IgD-negative memory B cell (primary cell): ENCODE measurements at regions not wholly inside any gene's neighbourhood (a gene's known extent, or its start where the extent isn't known, plus 50 kb on each side); places are given as distances from the start of the nearest gene placed in this dataset.
"Not testable (repeated sequence)": the region's sequence is repeated elsewhere in the genome, so short reads cannot be mapped to it uniquely, and the experiment has no call there.

ENCODE experiments used
- H3K27ac Mint-ChIP-seq, 3 donors: one replicate each; pipeline ENCODE4 v1.8.0; 2020 to 2022; ENCODE audit warnings: mild to moderate bottlenecking in 3 of 3, mixed read lengths in 3 of 3, moderate library complexity in 1 of 3
- H3K27me3 Mint-ChIP-seq: one replicate; pipeline ENCODE4 v1.8.0; 2021; ENCODE audit warnings: mixed read lengths
- H3K36me3 Mint-ChIP-seq: one replicate; pipeline ENCODE4 v1.8.0; 2020; ENCODE audit warnings: mild to moderate bottlenecking, mixed read lengths
- H3K4me1 Mint-ChIP-seq, 3 donors: one replicate each; pipeline ENCODE4 v1.8.0; 2020 to 2022; ENCODE audit warnings: mixed read lengths in 3 of 3, mild to moderate bottlenecking in 1 of 3
- H3K4me3 Mint-ChIP-seq, 4 donors: one replicate each; pipeline ENCODE4 v1.8.0; 2020 to 2022; ENCODE audit warnings: mild to moderate bottlenecking in 4 of 4, mixed read lengths in 4 of 4, moderate library complexity in 3 of 4
- H3K9me3 Mint-ChIP-seq, 3 donors: one replicate each; pipeline ENCODE4 v1.8.0; 2020 to 2021; ENCODE audit warnings: mixed read lengths in 3 of 3, mild to moderate bottlenecking in 1 of 3

DNA sequence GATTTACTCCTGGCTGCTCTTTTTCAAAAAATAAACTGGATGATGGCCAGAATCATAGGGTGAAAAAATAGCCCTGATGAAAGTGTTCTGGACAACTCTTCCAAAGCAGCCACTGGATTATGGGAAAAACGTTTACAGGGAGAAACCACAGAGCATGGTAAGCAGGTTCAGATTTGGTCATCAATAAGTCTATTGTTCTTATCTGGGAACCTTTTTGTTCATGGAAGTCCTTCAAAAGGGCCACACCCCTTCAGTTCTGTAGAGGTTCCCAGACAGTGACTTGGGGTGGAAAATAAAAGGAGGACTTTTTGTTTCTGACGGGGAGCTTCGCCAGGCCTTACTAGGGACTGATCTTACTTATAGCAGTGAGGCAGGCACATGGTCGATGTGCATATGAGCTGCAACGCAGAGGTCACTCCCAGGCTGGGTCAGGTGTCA lies 117.4 kb upstream of the SLC38A2 start:
- peaks cover 5% of the 10 kb centered on the region for H3K36me3 Mint-ChIP-seq
- no peak overlapping the region for H3K27ac Mint-ChIP-seq
- peaks cover 0 to 4% (median 2%) of the 10 kb centered on the region in 3 donors for H3K4me1 Mint-ChIP-seq
- no peaks in the 10 kb centered on the region for H3K9me3 Mint-ChIP-seq
- H3K4me3 Mint-ChIP-seq: no peak overlapping the region
- no peaks in the 10 kb centered on the region for H3K27me3 Mint-ChIP-seq

DNA sequence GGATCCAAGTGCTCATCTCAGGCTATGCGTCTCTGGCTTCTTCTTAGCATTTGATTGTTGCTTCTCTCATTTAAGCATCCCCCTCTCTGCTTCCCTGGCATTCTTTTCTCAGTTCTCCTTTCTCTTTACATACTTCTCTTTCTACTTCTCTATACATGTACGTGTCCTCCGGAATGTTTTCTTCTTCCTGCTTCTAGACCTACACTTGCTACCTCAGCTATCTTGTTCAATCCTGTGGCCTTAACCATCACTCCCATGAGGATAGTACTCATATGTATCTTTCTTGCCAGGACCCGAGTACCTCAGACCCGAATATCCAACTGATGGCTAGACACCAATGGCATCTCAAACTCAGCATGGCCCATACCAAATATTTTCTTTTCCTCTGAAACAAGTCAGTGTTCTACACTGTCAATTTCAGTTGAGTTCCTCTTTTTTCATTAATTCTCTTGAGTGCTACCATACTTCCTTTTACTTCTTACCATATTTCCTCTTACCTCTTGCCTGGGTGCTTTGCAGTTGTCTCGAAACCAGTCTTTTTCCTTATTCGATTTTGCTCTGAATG lies 115.1 kb upstream of the SLC38A2 start:
- Mint-ChIP-seq H3K4me1 (peaks cover 0 to 7% (median 2%) of the 10 kb centered on the region in 3 donors), H3K4me3 (no peak overlapping the region), H3K27ac (no peak overlapping the region), H3K9me3 (no peaks in the 10 kb centered on the region), H3K36me3 (no peaks in the 10 kb centered on the region), H3K27me3 (no peaks in the 10 kb centered on the region)

DNA sequence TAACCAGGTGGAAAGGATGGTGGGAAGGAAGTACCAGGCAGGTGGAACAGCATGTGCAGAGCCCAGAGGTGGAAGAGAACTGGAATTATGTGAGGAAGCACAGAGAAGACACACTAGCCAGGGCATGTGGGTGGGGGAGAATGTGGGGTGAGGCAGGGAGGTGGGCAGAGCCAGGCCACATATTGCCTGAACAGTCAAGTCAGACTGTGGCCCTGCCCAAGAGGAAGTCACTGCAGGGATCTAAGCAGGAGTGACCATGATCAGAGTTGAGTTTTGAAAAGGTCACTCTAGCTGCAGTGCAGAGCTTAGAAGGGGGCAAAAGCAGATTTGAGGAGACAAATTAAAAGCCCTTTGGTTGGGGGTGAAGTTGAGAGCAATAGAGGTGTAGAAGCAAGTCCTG lies 114.0 kb upstream of the SLC38A2 start:
- Mint-ChIP-seq H3K4me1 (peaks cover 0 to 7% (median 2%) of the 10 kb centered on the region in 3 donors), H3K36me3 (no peaks in the 10 kb centered on the region), H3K9me3 (no peaks in the 10 kb centered on the region), H3K27ac (no peak overlapping the region), H3K27me3 (no peaks in the 10 kb centered on the region), H3K4me3 (no peak overlapping the region)

DNA sequence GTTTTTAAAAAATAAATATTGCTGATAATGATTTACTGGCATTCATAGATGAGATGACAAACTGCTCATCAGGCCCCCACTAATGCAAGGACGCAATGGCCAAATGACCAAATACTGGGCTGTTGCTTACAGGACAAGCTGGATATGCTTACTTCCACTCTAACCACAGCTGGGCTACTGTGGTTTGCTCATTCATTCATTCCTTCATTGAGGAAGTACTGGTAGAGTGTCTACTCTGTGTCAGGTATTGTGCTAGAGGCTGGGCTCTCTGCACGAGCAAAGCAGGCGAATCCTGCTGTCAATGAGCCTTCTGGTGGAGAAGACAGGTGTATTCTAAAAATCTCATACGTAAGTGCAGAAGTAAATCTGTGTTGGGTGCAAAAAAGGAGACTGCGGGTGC lies 113.3 kb upstream of the SLC38A2 start:
- Mint-ChIP-seq H3K9me3 (no peaks in the 10 kb centered on the region), H3K27ac (no peak overlapping the region), H3K27me3 (no peaks in the 10 kb centered on the region), H3K4me1 (peaks cover 0 to 7% (median 2%) of the 10 kb centered on the region in 3 donors), H3K4me3 (no peak overlapping the region), H3K36me3 (peaks cover 2% of the 10 kb centered on the region)

DNA sequence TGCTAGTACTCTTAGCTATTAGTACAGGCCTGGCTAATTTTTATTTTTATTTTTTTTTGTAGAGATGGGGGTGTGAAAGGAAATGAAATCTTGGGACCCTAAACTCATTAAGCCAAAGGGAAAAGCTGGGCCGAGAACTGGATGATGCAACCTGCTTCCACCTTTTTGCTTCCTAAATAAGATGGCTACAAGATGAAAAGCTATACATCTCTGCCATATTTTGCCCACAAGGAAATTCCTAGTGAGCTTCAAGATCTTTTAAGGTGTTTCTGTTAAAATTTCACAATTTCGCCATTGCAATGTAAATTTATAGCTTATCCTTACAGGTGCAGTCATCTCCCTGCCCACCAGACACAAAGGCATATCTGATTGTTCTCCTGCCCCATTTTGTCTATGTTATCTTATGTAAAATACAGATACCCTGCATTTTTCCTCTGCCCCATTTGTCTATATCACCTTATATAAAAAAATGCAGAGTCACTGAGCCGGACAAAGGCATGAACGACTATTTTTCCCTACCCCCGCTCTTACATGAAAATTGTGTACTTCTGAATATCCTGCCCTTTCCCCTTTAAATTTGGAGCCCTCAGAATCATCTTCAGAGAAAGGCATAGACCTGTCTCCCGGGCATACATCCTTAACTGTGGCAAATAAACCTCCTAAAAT lies 112.0 kb upstream of the SLC38A2 start:
- Mint-ChIP-seq H3K9me3 (no peaks in the 10 kb centered on the region), H3K27me3 (no peaks in the 10 kb centered on the region), H3K36me3 (peaks cover 4% of the 10 kb centered on the region), H3K27ac (no peak overlapping the region), H3K4me1 (peaks cover 0 to 8% (median 2%) of the 10 kb centered on the region in 3 donors), H3K4me3 (no peak overlapping the region)

DNA sequence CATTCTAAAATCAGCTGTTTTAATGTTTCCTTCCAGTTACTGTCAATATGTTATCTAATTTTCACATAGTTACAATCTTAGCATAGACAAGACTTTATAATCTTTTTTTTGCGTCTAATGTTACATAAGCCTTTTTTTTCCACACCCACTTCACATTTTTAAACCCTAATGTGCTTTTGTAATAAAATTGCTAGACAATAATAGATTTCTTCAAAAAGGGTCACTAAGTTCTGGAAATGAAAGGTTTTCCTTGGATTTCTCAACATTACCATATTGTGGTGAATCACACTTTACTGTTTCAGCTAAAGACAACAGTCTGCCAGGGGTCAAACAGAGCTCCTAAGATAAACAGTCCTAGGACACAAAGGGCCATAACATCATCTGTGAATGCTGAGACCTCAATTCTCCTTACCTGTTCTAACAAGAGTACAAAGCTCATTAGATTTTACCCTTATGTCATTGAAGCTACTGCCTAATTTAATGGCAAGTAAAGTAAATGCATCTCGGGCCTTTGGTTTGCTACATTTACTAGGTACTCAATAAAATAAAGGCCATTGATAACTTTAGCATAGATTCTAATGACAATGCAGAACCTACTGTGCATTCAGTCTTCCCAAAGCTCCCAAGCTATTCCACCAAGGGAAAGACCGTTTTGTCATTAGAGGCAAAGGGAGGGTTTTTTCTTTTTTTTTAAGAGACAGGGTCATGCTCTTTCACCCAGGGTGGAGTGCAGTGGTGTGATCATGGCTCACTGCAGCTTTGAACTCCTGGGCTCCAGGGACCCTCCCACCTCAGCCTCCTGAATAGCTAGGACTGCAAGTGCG lies 111.2 kb upstream of the SLC38A2 start:
- Mint-ChIP-seq H3K9me3 (no peaks in the 10 kb centered on the region), H3K4me3 (no peak overlapping the region), H3K27me3 (no peaks in the 10 kb centered on the region), H3K36me3 (peaks cover 4% of the 10 kb centered on the region), H3K4me1 (peaks cover 0 to 8% (median 2%) of the 10 kb centered on the region in 3 donors), H3K27ac (no peak overlapping the region)

DNA sequence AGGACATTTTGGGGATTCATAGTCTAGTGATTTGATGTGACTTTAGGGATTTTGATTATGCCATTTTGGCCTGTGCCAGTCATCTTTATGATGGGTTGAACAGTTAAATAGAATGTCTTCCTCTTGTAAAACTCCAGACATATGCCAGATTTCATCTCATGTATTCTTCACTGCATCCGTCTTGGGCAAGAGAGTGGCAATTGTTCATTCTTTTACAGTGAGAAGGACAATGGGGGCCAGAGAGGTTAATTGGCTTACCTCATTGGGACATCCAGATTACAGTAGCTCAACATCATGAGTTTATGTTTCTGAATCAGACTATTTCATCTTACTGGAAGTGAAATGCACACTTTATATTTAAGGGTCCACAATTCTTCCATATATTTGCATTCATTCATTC lies 108.2 kb upstream of the SLC38A2 start:
- no peak overlapping the region for H3K4me3 Mint-ChIP-seq
- H3K9me3 Mint-ChIP-seq: peaks cover 0 to 2% (median 0%) of the 10 kb centered on the region in 3 donors
- no peak overlapping the region for H3K27ac Mint-ChIP-seq
- H3K4me1 Mint-ChIP-seq: peaks cover 0 to 8% (median 4%) of the 10 kb centered on the region in 3 donors
- H3K36me3 Mint-ChIP-seq: peaks cover 10% of the 10 kb centered on the region
- H3K27me3 Mint-ChIP-seq: no peaks in the 10 kb centered on the region

DNA sequence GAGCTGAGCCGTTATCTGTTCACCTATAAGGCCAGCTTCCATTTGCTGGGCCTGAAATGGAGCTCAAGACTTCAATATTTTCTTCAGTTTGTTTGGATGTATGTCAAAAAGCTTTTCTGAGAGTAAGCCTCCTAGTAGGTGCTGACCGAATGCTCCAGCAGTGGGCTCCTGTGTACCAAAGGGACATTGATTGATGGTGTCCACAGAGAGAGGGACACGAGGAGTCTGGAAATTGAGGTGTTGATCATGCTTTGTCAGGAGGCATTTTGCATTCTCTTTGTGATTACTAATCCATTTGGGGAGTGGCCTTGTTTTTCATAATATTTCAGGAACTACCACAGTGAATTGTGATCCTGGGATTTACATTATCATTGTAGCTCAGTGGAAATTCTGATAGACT lies 107.7 kb upstream of the SLC38A2 start:
- no peak overlapping the region for H3K27ac Mint-ChIP-seq
- H3K4me1 Mint-ChIP-seq: peaks cover 0 to 8% (median 4%) of the 10 kb centered on the region in 3 donors
- no peak overlapping the region for H3K4me3 Mint-ChIP-seq
- H3K27me3 Mint-ChIP-seq: no peaks in the 10 kb centered on the region
- H3K9me3 Mint-ChIP-seq: peaks cover 0 to 2% (median 0%) of the 10 kb centered on the region in 3 donors
- H3K36me3 Mint-ChIP-seq: peaks cover 10% of the 10 kb centered on the region

DNA sequence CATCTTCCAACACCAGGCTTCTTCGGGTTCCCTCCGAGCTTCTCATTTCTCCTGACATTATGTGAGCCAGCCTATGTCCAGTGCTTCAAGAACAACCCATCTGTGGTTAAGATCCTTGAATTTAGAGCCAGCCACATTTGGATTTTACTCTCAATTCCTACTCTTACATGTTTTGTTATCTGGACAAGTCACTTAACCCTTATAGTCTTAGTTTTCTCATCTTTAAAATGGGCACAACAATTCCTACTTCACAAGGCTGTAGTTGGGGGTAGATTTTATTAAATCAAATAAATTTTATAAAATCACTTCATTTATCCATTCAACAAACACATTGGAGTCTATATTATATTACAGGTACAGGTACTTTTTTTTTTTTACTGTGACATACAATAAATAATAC lies 105.5 kb upstream of the SLC38A2 start:
- Mint-ChIP-seq H3K9me3 (peaks cover 0 to 2% (median 0%) of the 10 kb centered on the region in 3 donors), H3K4me3 (no peak overlapping the region), H3K27me3 (no peaks in the 10 kb centered on the region), H3K36me3 (peaks cover 10% of the 10 kb centered on the region), H3K27ac (no peak overlapping the region), H3K4me1 (peaks cover 5 to 13% (median 7%) of the 10 kb centered on the region in 3 donors)

DNA sequence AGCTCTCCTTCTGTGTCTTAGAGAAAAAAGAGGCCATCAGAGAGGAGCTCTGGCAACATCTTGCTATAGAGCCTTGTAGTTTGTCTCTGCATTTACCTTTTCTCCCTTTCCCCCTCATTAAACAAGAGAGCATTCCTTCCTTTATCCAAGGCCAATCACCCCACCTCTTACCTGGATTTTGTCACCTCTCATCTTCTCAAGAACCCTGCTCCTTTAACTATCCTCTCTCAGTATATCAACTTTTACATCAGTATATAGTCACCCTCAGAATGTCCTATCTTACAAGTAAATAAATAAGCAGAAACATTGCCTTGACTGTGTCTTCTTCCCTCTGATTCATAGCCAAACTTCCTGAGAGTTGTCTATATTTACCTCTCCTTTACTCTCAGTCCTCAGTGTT lies 105.0 kb upstream of the SLC38A2 start:
- Mint-ChIP-seq H3K27me3 (no peaks in the 10 kb centered on the region), H3K4me3 (no peak overlapping the region), H3K36me3 (peaks cover 10% of the 10 kb centered on the region), H3K9me3 (peaks cover 0 to 2% (median 0%) of the 10 kb centered on the region in 3 donors), H3K4me1 (peaks cover 5 to 13% (median 7%) of the 10 kb centered on the region in 3 donors), H3K27ac (no peak overlapping the region)

DNA sequence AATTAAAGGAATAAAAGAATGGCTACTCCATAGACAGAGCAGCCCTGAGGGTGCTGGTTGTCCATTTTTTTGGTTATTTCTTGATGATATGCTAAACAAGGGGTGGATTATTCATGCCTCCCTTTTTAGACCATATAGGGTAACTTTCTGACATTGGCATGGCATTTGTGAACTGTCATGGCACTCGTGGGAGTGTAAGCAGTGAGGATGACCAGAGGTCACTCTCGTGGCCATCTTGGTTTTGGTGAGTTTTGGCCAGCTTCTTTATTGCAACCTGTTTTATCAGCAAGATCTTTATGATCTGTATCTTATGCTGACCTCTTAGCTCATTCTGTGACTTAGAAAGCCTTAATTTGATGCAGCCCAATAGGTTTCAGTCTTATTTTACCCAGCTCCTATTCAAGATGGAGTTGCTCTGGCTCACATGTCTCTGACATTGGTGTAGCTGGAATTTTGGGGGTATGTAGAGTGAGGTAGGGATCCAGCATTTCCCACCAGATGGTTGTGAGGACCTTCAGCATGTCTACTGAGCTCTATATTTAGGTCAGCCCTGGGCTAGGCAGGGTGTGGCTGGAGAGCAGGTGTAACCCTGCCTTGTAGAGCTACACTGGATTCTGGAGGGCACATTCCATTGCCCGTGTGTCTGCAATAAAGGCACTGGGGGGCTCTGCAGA lies 103.5 kb upstream of the SLC38A2 start:
- peaks cover 11% of the 10 kb centered on the region for H3K36me3 Mint-ChIP-seq
- H3K27ac Mint-ChIP-seq: peak overlapping the region in 1 of 3 donors; percentile 65

DNA sequence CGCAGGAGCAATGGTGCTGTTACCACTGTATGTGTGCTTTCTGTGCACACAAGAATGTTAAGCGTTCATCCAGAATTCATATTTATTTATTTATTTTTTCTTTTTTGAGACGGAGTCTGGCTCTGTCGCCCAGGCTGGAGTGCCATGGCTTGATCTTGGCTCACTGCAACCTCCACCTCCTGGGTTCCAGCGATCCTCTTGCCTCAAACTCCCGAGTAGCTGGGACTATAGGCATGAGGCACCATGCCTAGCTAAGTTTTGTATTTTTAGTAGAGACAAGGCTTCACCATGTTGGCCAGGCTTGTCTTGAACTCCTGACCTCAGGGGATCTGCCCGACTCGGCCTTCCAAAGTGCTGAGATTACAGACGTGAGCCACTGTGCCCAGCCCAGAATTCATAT lies 101.8 kb upstream of the SLC38A2 start:
- not testable (repeated sequence) for H3K27ac Mint-ChIP-seq, H3K36me3 Mint-ChIP-seq, H3K4me3 Mint-ChIP-seq, H3K27me3 Mint-ChIP-seq, H3K9me3 Mint-ChIP-seq
- H3K4me1 Mint-ChIP-seq: peaks cover 7 to 27% (median 15%) of the 10 kb centered on the region in 3 donors

More for the DNA sequence above, 103.5 kb upstream of the SLC38A2 start:
- H3K9me3 Mint-ChIP-seq: peaks cover 0 to 2% (median 0%) of the 10 kb centered on the region in 3 donors
- peaks cover 5 to 19% (median 9%) of the 10 kb centered on the region in 3 donors for H3K4me1 Mint-ChIP-seq
- H3K4me3 Mint-ChIP-seq: no peak overlapping the region
- no peaks in the 10 kb centered on the region for H3K27me3 Mint-ChIP-seq

DNA sequence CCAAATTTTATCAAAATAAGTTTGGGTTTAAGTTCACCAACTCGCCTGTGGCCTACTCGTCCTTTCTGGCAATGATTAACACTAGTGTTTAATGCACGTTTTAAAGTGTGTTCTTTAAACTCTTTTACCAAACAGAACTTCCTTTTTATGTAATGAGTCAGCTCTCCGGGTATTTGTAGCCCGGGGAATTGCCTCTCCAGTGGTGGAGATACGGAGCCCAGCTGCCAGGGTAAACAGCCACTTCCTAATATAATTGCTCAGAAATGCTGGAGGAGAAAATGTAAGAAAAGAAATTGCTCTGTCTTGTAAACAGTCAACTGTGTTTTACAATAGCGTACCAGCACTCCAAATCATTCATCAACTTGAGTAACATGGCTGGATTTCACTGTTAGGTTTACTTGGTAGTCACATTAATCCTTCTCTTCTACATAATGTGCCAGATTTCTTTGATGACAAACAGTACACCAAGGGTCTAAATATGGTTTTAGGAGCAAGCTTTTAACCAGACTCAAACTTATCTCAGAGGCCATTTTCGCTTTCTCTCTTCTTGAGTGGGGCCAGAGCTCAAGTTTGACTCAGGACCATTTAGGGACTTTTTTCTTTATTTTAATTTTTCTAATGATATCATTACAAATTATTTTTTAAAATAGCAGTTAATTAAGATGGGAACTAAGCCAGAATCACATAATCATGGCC lies 101.2 kb upstream of the SLC38A2 start:
- Mint-ChIP-seq H3K27ac (no peak overlapping the region), H3K36me3 (peaks cover 8% of the 10 kb centered on the region), H3K27me3 (no peaks in the 10 kb centered on the region), H3K9me3 (peaks cover 0 to 2% (median 0%) of the 10 kb centered on the region in 3 donors), H3K4me3 (peak overlapping the region in 2 of 4 donors; percentile 85), H3K4me1 (peaks cover 7 to 27% (median 15%) of the 10 kb centered on the region in 3 donors)

DNA sequence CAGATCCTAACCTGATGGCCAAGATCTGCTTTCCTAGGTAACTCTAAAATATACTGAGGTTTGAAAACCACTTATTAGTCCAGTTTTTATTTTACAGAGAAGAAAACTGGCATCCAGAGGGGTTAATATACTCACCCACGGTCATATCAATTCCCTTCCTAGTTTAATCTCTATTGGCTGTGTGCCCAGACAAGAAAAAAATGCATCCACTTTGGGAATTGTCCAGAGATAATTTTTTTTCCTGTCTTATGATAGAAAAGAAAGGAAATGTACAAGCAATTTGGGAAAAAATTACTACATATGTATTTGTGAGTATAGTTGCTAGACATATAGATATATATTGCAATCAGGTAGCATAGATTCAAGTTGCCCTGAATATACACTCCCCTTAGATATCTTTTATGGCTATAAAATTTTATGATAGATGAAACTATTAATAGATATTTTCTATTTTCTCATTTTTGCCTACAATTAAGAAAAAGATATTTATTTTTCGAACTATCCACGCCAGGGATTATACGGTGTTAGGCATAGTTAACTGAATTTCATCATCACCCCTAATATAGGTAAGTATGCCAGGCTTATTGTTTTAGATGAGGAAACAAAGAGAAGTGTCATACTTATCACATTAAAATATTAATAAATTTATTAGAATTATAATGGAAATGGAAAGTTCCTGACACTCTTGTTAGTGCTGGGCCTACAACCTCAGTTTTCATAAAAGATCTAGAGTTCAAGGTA lies 100.5 kb upstream of the SLC38A2 start:
- H3K4me3 Mint-ChIP-seq: peak overlapping the region in 1 of 4 donors; percentile 85
- no peaks in the 10 kb centered on the region for H3K27me3 Mint-ChIP-seq
- peaks cover 0 to 2% (median 0%) of the 10 kb centered on the region in 3 donors for H3K9me3 Mint-ChIP-seq
- peaks cover 8% of the 10 kb centered on the region for H3K36me3 Mint-ChIP-seq
- no peak overlapping the region for H3K27ac Mint-ChIP-seq
- H3K4me1 Mint-ChIP-seq: peaks cover 7 to 26% (median 15%) of the 10 kb centered on the region in 3 donors
